Activated gamma-delta T cell (primary cell): ENCODE measurements at regions not wholly inside any gene's neighbourhood (a gene's known extent, or its start where the extent isn't known, plus 50 kb on each side); places are given as distances from the start of the nearest gene placed in this dataset.
"Not testable (repeated sequence)": the region's sequence is repeated elsewhere in the genome, so short reads cannot be mapped to it uniquely, and the experiment has no call there.

Source experiments
- DNase-seq: peaks from one replicate; lab custom pipeline; 2025; lab: John Stamatoyannopoulos, UW

DNA sequence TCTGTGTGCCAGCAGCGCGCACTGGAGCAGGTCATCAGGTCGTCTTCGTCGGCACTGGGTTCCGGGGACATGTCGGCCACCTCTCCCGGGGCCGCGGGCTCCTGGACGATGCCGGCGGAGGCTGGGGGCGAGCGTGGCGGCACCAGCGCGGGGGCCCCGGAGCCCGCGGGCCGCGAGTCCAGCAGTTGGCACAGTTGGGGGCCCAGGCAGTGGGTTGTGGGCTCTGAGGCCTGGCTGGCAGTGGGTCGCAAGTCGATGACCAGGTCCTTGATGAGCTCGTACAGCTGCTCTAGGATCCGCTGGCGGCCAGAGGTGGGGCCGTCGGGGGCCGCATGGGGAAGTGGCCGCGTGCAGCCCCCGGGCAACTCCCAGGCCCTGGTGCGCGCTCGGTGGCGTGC, 300.5 kb downstream of the CCDC74A start:
- no peak for DNase-seq

DNA sequence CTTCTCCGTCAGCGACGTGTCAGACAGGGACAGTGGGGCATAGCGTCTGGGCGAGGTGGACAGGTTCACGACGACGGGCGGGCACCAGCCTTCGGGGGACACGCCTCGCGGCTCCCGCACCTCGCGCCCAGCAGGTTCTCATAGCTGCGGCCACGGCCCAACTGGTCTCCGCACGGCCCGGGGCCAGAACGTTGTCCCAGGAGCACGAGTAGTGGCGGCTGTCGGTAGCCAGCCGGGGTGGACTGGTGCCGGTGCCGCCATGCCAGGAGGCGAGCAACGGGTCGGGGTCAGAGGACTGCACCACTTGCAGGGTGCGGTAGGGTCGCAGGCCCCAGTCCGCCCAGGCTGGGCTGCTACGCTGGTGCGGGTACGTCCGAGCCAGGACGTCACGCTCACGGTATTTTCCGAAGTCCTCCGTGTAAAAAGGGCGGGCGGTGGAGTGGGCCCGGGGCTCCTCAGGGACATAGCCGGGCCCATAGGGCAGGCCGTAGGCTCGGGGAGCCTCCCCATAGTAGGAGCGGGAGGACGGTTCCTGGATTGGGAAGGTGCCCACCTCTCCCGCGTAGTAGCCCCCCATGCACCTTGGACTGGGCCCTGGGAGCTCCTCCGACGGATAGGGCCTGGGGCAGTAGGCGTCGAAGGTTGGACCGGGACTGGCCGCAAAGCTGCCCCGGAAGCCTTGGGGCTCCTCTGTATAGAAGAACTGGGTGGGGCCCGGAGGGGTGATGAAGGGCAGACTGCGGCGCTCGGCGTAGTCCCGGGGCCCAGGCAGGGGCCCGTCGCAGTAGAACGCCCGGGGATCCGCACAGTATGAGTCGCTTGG, 301.2 kb downstream of the CCDC74A start:
- DNase-seq: not testable (repeated sequence)

GRCh38 chr2:131829456-131830241, 302.0 kb downstream of the CCDC74A start:
- not testable (repeated sequence) for DNase-seq

- not testable (repeated sequence) for DNase-seq
Measured at GRCh38 chr2:131830242-131830945, 302.7 kb downstream of the CCDC74A start.

DNA sequence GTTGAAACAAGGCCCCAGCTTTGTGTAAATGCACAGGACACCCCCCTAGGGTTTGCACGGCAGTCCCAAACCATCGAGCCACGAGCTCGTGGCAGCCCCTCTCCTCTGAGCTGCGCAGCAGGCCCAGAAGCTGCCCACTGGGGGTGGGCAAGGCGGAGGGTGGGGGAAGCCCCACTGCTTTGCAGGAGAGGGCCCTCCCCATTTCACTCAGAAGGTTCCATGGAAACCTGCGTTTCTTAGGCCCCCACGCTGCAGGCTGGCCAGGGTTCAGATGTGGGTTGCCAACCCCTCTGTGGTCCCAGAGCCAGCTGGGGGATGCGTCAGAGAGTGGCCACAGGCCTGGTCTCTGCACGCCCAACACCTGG, 303.2 kb downstream of the CCDC74A start:
- not testable (repeated sequence) for DNase-seq

DNA sequence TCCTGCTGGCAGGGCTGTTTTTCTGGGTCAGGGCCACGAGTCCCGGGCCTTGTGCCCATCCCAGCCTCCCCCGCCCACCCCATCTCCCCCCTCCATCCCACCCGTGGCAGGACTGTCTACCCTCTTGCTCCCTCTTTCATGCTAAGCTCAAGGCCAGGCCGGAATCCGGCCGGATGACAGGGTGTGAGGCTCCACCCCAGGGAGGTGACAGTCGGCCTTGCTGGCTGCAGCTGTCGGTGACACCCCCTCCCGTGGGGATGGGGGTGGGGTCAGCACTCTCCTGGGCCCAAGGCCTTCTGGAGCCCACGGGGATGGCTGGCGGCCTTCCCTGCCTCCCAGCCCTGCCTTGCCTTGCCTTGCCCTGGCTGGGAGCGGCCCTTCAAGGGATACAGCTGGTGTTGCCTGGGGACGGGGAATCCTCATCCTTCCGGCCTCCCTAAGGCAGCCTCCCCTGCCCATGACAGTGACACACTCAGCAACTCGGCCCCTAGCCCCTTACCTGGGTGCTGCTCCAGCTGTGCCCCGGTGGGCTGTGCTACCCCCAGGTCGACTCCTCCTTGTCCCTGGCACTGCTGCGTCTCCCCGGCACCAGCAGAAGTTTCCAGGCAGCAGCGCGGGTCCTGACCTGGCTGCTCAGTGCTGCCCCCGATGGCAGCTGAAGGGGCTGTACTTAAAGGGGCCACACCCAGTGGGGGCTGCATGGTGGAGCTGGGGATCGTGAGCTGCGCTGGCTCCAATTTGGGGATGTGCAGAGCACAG, 303.9 kb downstream of the CCDC74A start:
- not testable (repeated sequence) for DNase-seq

- not testable (repeated sequence) for DNase-seq
Measured at GRCh38 chr2:131832209-131832780, 304.6 kb downstream of the CCDC74A start.

DNA sequence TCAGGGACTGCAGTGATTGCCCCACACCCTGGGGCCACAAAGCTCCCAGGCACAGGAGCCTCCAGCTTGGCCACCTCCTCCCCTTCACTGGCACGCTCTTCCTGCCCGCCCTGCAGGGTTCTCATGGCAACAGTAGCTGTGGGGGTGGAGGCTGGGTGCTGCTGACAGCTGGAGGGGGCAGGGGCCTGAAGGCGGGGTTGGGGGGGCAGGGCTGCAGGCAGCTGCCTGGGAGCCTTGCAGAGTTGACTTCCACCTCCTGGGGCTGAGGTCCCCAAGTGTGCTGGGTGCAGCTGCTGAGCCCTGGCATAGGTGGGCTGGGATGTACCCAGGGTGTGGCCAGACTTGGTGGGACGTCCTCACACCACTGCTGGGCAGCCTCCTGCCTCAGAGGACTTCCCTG, 305.2 kb downstream of the CCDC74A start:
- DNase-seq: not testable (repeated sequence)

DNA sequence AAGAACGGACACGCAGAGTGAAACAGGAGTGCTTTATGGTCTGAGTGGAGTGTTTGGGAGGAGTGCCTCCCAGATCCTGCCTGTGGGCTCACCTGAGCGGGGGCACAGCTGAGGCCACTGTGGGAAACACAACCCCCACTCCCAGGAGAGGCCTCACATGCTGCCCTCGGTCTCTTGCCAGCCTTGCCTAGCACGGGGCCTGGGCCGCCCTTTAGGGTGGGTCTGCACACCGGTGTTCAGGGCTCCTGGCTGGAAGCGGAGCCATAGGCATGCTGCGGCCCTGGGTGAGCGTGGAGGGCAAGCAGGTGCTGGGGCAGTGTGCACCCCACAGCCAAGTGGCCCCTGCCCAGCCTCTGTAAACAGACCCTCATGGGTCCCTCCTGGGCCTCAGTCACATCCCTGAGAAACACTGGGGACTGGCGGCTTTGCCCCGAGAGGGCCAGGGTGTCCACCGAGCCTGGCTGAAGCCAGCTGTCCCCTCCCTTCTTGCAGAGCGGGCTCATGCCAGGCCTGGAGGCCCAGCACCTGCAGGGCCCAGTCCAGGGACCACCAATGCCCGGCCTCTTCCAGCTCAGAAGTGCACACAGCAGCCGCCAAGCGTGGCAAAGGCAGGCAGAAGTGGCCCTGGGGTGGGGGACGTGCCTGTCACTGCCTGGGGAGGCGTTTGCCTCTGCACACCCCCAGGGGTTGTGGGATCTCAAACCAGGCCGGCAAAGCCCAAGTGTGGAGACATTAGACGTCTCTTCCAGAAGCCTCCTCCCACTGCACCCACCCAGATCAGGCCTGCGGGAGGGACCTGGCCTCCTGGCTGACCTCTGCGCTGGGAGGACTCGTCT, 305.9 kb downstream of the CCDC74A start:
- not testable (repeated sequence) for DNase-seq

DNA sequence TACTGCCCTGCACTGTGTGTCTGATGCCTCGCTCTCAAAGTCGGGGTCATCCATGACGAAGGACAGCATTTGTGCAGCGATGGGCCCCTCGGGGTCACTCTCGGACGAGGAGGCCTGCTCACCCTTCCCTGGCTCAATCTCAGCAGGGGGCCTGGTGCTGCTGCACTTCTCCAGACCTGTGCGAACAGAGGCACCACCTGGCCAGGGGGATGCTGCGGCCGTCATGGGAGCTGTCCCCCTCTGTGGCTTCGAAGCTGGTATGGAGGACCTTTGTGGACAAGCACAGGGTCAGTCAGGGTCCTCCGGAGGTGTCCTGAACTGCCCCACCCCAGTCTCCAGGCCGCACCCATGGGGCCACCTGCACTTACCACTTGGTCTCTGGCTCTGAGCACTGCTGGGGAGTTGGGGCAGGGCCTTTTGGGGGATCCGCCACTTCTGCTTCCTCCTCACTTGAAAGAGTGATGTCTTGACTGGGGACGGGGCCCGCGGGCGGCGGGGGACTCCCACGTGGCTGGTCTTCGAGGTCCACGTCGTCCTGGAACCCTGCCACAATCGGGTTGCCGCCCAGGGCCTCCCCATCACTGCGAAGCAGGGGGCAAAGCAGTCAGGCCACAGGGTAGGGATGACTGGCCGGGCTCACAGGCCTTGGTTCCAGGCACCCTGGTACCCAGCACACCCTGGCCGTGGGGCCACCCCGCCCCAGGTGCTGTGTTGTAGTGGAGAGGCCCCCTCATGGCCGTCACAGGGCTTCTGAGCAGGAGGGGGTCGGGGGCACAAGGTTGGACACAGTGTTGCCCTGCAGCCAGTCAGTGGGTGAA, 306.7 kb downstream of the CCDC74A start:
- DNase-seq: not testable (repeated sequence)

DNA sequence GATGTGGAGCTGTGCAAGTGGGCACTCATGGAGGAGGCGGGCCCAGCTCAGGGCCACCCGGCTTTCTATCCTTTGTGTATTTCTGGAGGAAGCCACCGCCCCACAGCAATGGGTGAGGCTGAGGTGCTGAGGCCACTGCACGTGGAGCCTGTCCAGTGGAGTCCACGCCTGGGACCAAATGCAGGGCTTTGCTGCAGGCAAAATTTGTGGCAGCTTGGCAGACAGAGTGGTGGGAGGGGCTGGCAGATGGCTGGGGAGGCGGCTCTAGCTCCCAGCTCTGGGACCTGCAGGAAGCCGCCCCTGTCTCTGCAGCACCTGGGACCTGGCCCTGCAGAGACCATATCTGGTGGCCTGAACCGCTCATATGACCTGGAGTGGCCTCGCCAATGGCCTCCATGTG, 307.3 kb downstream of the CCDC74A start:
- not testable (repeated sequence) for DNase-seq

DNA sequence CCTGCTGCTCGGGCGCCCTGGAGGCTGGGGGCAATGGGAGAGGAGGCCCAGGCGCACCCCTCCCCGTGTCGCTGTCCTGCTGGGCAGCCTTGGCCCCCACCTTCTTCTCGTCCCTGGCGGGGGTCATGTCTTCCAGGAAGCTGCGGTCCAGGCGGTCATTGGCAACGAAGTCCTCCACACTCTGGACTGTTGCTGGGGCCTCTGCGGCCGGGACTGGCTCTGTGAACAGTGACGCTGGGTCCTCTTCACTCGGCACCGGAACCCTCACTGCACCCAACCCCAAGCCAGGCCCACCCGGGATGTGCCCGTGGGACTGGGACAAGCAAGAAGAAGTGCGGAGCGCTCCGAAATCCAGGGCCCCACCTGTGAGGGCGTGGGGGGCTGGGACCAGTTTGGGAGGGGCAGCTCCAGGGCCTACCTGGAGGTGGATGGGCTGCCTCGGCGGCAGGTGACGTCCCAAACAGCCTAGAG, 308.0 kb downstream of the CCDC74A start:
- DNase-seq: no peak

DNA sequence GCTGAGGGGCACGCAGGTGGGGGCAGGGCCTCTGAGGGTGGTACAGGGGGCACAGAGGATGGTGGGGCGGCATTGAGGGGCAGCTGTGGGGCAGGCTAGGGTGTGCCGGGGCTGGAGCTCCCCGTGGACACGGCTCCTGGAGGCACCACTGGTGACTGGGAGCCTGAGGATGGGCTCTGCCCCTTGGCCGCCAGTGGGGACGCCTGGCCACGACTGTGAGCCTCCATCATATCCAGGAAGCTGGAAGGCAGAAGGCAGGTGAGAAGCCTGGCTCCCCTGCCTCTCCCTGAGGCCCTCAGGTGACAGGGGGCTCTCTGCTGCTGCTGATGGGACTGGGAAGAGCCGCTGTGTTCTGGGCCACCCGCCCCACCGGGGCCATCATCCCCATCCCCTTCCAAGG, 308.4 kb downstream of the CCDC74A start:
- not testable (repeated sequence) for DNase-seq

DNA sequence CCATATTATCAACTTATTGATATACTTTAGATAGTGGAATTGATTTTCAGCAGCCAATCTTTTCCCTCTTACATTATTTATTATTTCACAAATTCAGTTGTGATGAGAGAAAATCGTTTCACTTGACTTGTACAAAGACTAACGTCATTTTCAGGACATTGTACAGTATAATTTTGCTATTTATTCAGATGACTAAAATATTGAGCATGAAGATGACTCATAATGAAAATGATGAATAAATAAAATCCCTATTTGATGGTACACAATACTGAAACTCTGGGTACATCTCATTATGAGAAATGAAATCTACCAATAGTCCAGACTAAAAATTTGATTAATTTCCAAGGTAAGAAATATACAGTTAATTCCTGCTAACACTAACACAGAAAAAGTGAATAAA, 316.4 kb downstream of the CCDC74A start:
- DNase-seq: not testable (repeated sequence)

DNA sequence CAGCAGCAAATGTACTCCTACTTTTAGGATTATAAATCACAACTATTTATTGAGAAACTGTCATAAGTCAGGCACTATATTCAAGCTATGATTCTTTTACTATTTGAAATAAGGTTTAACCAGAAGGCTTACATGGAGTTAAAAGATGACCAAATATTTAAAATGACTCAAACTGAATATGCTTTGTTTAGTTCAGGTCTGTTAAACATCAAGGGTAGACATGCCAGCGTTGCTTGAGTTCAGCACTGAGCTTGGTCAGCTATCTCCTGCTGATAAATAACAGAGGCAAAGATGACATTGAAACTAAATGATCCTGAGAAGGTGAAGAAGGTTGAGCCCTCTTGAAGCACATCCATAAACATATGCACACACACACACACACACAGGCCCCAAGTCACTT, 305.6 kb downstream of the ANKRD30BL start:
- DNase-seq: not testable (repeated sequence)

- not testable (repeated sequence) for DNase-seq
Measured at GRCh38 chr2:131858197-131858596, 303.6 kb downstream of the ANKRD30BL start.
